Endothelial cell of umbilical vein (primary cell): ENCODE measurements at regions not wholly inside any gene's neighbourhood (a gene's known extent, or its start where the extent isn't known, plus 50 kb on each side); places are given as distances from the start of the nearest gene placed in this dataset.

ENCODE experiments used
- BruUV-seq: library from RNA; stranded (reverse); fragments of 400-500 nt; replicated peaks from 2 replicates; lab custom pipeline; 2021; lab: Mats Ljungman, UMichigan
- CTCF ChIA-PET: fragments of 300-600, 350-600 bp; sonication (Branson Sonifier 250); formaldehyde crosslinking; loops from one replicate; lab custom pipeline; 2021; ENCODE audit warnings: antibody characterized with exemption, inconsistent platforms; lab: Charles Lee
- POLR2A ChIA-PET: fragments of 300-600, 350-600 bp; sonication (Branson Sonifier 250); formaldehyde crosslinking; loops from one replicate; lab custom pipeline; 2021; ENCODE audit warnings: antibody characterized with exemption, inconsistent platforms; lab: Charles Lee
- DNase-seq: peaks from one replicate; pipeline ENCODE4 v3.0.0-alpha.2; 2011; ENCODE audit warnings: low read depth, low spot score
- FAIRE-seq: peaks from 2 replicates; lab custom pipeline; 2011; peaks lifted over from hg19 to GRCh38; lab: Jason Lieb, UNC
- H2AFZ ChIP-seq: 2 replicates; pipeline ENCODE4 v1.6.0; 2012; ENCODE audit warnings: low read depth, low read length, control low read depth, inconsistent platforms
- H3K27ac ChIP-seq: 2 replicates; pipeline ENCODE4 v1.5.1; 2011; ENCODE audit warnings: low read depth, mild to moderate bottlenecking, control low read depth, low read length, moderate library complexity; ENCODE audit not compliant: insufficient read depth
- H3K27me3 ChIP-seq, 2 experiments: 2 replicates each; pipeline versions ENCODE4 v1.6.0 to v1.6.1; 2011; ENCODE audit warnings: low read length in 2 of 2, mixed read lengths in 1 of 2; ENCODE audit not compliant: control insufficient read depth in 2 of 2, insufficient read depth in 2 of 2
- H3K36me3 ChIP-seq, 2 experiments: 2 replicates in 1 of 2; 3 replicates in 1 of 2; pipeline ENCODE4 v1.5.1; 2011; ENCODE audit warnings: low read length in 2 of 2, mild to moderate bottlenecking in 1 of 2, moderate library complexity in 1 of 2; ENCODE audit not compliant: control insufficient read depth in 2 of 2, insufficient read depth in 2 of 2; ENCODE audit errors: extremely low read depth in 1 of 2
- H3K4me1 ChIP-seq: 3 replicates; pipeline ENCODE4 v1.5.1; 2011; ENCODE audit warnings: mild to moderate bottlenecking, low read length; ENCODE audit not compliant: control insufficient read depth, insufficient read depth; ENCODE audit errors: extremely low read depth
- H3K4me2 ChIP-seq: 2 replicates; pipeline ENCODE4 v1.6.1; 2011; ENCODE audit warnings: low read length, control low read depth, mixed read lengths; ENCODE audit not compliant: insufficient read depth
- H3K4me3 ChIP-seq, 3 experiments: fragments of 200-600 bp in 1 of 3; sonication (generic), shearing (Covaris generic) in 1 of 3; replicated peaks in 1 of 3; 2 replicates each; pipeline ENCODE4 v1.5.1; 2011 to 2016; ENCODE audit warnings: control low read depth in 3 of 3, low read length in 3 of 3, mild to moderate bottlenecking in 2 of 3, inconsistent platforms in 1 of 3, low read depth in 1 of 3, moderate library complexity in 1 of 3; ENCODE audit not compliant: insufficient read depth in 1 of 3
- H3K79me2 ChIP-seq: 2 replicates; pipeline ENCODE4 v1.6.0; 2012; ENCODE audit warnings: low read length, inconsistent platforms; ENCODE audit not compliant: control insufficient read depth, insufficient read depth
- H3K9ac ChIP-seq: replicated peaks from 2 replicates; pipeline ENCODE3; 2011; ENCODE audit warnings: low read length, control low read depth; ENCODE audit not compliant: insufficient read depth; ENCODE audit errors: extremely low read depth
- H3K9me1 ChIP-seq: replicated peaks from 3 replicates; pipeline ENCODE4 v1.6.0; 2011; ENCODE audit warnings: mild to moderate bottlenecking, low read length; ENCODE audit not compliant: control insufficient read depth, insufficient read depth; ENCODE audit errors: extremely low read depth
- H3K9me3 ChIP-seq: replicated peaks from 2 replicates; pipeline ENCODE4 v1.5.1; 2012; ENCODE audit warnings: low read length, inconsistent platforms; ENCODE audit not compliant: control insufficient read depth, insufficient read depth
- H4K20me1 ChIP-seq: replicated peaks from 2 replicates; pipeline ENCODE3; 2011; ENCODE audit warnings: mild to moderate bottlenecking, low read length; ENCODE audit not compliant: control insufficient read depth, insufficient read depth; ENCODE audit errors: extremely low read depth
- EZH2 ChIP-seq: IDR thresholded peaks from 2 replicates; pipeline ENCODE4 v1.6.1; 2012; ENCODE audit warnings: borderline replicate concordance, low read depth, mild to moderate bottlenecking, moderate library complexity, low read length, inconsistent platforms; ENCODE audit not compliant: severe bottlenecking
- FOS ChIP-seq: IDR thresholded peaks from 2 replicates; pipeline ENCODE4 v1.6.1; 2011; ENCODE audit warnings: mild to moderate bottlenecking, low read length, moderate library complexity, borderline replicate concordance; ENCODE audit not compliant: insufficient read depth
- GATA2 ChIP-seq: IDR thresholded peaks from 2 replicates; pipeline ENCODE4 v1.7.0; 2011; ENCODE audit warnings: low read depth, mild to moderate bottlenecking, moderate library complexity, mixed read lengths, low read length; ENCODE audit not compliant: insufficient read length, insufficient read depth
- JUN ChIP-seq: IDR thresholded peaks from 2 replicates; pipeline ENCODE4 v1.6.1; 2011; ENCODE audit warnings: borderline replicate concordance, low read depth; ENCODE audit not compliant: insufficient read length, insufficient read depth
- MYC ChIP-seq: IDR thresholded peaks from one replicate; pipeline ENCODE4 v1.6.1; 2011; ENCODE audit warnings: mild to moderate bottlenecking, low read depth, low read length
- POLR2A ChIP-seq: IDR thresholded peaks from 2 replicates; pipeline ENCODE4 v1.6.1; 2012; ENCODE audit warnings: low read depth, mild to moderate bottlenecking, control low read depth, low read length
- POLR2AphosphoS5 ChIP-seq: IDR thresholded peaks from 2 replicates; pipeline ENCODE4 v1.6.1; 2012; ENCODE audit warnings: low read depth, mild to moderate bottlenecking, control low read depth, low read length, moderate library complexity; ENCODE audit not compliant: insufficient read depth
- dilution Hi-C: fragments of 300-500 bp; cut with MboI; formaldehyde crosslinking; loops from one replicate; pipeline ENCODE4 v1.15.0; 2019; ENCODE audit warnings: low sequenced_read_pairs; ENCODE audit not compliant: extremely low pct_ligation_motif_present
- intact Hi-C: fragments of 100-400 bp; cut with micrococcal nuclease; formaldehyde crosslinking; loops from one replicate; pipeline ENCODE4 v1.10.0; 2022
- TF ChIP-seq, protein P1 (sequence below): IDR thresholded peaks from 2 replicates; pipeline ENCODE4 v1.6.1; 2011; ENCODE audit not compliant: insufficient read depth, insufficient read length
- TF ChIP-seq, protein P2 (sequence below), 2 donors: IDR thresholded peaks; 1 replicate in 1 of 2; 2 replicates in 1 of 2; pipeline ENCODE4 v1.5.1; 2011; ENCODE audit warnings: low read length in 2 of 2, mild to moderate bottlenecking in 2 of 2, moderate library complexity in 2 of 2, control low read depth in 1 of 2, inconsistent platforms in 1 of 2, low read depth in 1 of 2; ENCODE audit not compliant: insufficient read depth in 1 of 2; ENCODE audit errors: extremely low read depth in 1 of 2

DNA sequence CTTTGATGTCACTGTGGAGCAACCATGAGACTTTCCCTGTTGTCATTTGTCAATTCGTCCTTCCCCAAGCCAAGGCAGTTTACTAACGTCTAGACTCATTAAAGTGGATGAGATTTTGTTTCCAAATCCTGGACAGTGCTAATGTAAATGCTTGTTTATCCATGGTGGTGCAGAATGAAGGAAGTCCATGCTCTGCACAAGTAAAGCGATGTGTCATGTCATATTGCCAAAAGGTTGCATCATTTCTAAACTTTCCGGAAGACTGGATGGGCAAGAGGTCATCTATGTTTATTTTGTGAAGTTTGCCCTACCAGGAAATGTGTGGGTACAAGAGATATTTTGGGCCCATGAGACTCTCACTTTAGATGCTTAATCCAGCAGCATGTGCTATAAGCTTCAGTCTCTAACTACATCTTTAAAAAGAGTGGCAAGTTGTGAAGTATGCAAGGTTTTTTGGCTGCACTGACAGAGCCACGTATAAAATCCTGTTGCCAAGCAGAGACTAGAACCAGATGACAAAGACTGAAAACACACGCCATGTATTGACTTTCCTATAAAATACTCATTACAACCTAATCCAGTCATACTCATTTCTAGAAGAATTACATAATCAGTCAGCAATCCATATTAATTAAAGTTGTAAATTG lies 72.1 kb upstream of the FNDC3B start:
- ChIA-PET CTCF (interaction anchor here (0.9 to 1.5 kb wide), 5 partner anchors 8 to 374 kb away, joined by 3 to 4 read pairs (median 3); no protein-coding TSS in a partner anchor), POLR2A (no interaction called here)
- peak overlapping the region; percentile 74 for H3K4me2 ChIP-seq
- no peaks in the 10 kb centered on the region for H3K9me3 ChIP-seq
- dilution Hi-C loops (no loop called here), intact Hi-C loops (loop anchor here (1.0 to 10.0 kb wide), 5 partner anchors 13 to 318 kb away; partner anchors contain the start of gene FNDC3B)
- no peaks in the 10 kb centered on the region for H3K27me3 ChIP-seq
- H3K9ac ChIP-seq = peak overlapping the region; percentile 56
- no peak overlapping the region for H3K4me3 ChIP-seq
- H3K9me1 ChIP-seq = no peaks in the 10 kb centered on the region
- FAIRE-seq = peak; percentile 62
- H2AFZ ChIP-seq = peak overlapping the region; percentile 7
- TF ChIP-seq EZH2 = no peak
- TF ChIP-seq GATA2 = peak; percentile 48
- TF ChIP-seq POLR2AphosphoS5 = peak; percentile 71
- peak; percentile 85 for TF ChIP-seq JUN
- TF ChIP-seq FOS = peak; percentile 33
- TF ChIP-seq, protein P1, sequence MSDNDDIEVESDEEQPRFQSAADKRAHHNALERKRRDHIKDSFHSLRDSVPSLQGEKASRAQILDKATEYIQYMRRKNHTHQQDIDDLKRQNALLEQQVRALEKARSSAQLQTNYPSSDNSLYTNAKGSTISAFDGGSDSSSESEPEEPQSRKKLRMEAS = no peak
- no peak for TF ChIP-seq POLR2A
- TF ChIP-seq MYC = no peak
- TF ChIP-seq, protein P2, sequence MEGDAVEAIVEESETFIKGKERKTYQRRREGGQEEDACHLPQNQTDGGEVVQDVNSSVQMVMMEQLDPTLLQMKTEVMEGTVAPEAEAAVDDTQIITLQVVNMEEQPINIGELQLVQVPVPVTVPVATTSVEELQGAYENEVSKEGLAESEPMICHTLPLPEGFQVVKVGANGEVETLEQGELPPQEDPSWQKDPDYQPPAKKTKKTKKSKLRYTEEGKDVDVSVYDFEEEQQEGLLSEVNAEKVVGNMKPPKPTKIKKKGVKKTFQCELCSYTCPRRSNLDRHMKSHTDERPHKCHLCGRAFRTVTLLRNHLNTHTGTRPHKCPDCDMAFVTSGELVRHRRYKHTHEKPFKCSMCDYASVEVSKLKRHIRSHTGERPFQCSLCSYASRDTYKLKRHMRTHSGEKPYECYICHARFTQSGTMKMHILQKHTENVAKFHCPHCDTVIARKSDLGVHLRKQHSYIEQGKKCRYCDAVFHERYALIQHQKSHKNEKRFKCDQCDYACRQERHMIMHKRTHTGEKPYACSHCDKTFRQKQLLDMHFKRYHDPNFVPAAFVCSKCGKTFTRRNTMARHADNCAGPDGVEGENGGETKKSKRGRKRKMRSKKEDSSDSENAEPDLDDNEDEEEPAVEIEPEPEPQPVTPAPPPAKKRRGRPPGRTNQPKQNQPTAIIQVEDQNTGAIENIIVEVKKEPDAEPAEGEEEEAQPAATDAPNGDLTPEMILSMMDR (IDR thresholded peaks at IDR 0.05; ENCODE audit: extremely low read depth in 1 of 2, insufficient read depth in 1 of 2, low read depth in 1 of 2, low read length in 2 of 2) = no peak
- H3K36me3 ChIP-seq = no peaks in the 10 kb centered on the region
- no TSS peak for BruUV-seq
- H3K4me1 ChIP-seq = peaks cover 20% of the 10 kb centered on the region
- DNase-seq = peak; percentile 86
- no peaks in the 10 kb centered on the region for H3K79me2 ChIP-seq
- peak overlapping the region; percentile 71 for H3K27ac ChIP-seq
- no peaks in the 10 kb centered on the region for H4K20me1 ChIP-seq
